ENCODE measurements at regions not wholly inside any gene's neighbourhood (a gene's known extent, or its start where the extent isn't known, plus 50 kb on each side); places are given as distances from the start of the nearest gene placed in this dataset.

DNA sequence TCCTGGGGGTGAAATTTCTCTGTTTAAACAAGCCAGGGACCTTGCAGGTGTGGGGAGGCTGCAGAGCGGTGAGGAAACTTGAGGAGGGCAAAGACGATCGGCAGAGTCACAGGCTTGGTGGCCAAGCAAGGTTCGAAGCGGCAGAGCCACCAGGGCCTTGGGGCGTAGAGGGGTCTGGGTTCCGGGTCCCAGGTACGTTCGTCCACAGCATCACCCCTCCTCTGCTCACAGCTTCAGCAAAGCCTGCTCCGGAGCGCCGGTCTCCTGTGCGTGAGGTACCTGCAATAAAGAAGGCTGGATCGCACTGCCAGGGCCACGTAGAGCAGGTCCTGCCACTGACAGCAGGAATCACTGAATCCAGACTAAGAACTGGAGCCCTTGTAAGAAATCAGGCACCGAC is 66.8 kb upstream of the PCSK6 start:
- ChIA-PET POLR2A (no interaction called here), CTCF (no interaction called here), RAD21 (ENCODE audit: low non-redundant PET in 1 of 2, low total read pairs in 2 of 2, uncharacterized antibody in 2 of 2, unreplicated experiment in 2 of 2) (no interaction called here)
- Histone ChIP-seq H4K20me1 (ENCODE audit: insufficient read depth) (no peaks in the 10 kb centered on the region), H3K9me3 (ENCODE audit: control insufficient read depth in 1 of 2, insufficient read depth in 1 of 2, low read depth in 1 of 2, low read length in 2 of 2) (no peaks in the 10 kb centered on the region), H3K9ac (ENCODE audit: low read length) (no peak overlapping the region), H3K4me2 (ENCODE audit: low read length) (no peak overlapping the region), H2AFZ (ENCODE audit: low read depth, low read length, poor library complexity, severe bottlenecking) (no peak overlapping the region), H3K4me1 (ENCODE audit: control insufficient read depth in 1 of 2, insufficient read depth in 2 of 2, low read length in 2 of 2) (peaks cover 0 to 10% of the 10 kb centered on the region in 2 experiments; a peak in 2 of 4 replicates), H3K27ac (ENCODE audit: low read depth, low read length) (no peak overlapping the region), H3K79me2 (ENCODE audit: insufficient read depth, low read length) (no peaks in the 10 kb centered on the region), H3K9me2 (ENCODE audit: insufficient read depth) (no peaks in the 10 kb centered on the region), H3K4me3 (replicated peaks in 1 of 2; ENCODE audit: low read depth in 1 of 2, low read length in 2 of 2) (no peak overlapping the region), H3K36me3 (ENCODE audit: control insufficient read depth in 1 of 2, insufficient read depth in 2 of 2, low read length in 2 of 2) (no peaks in the 10 kb centered on the region), H3K27me3 (ENCODE audit: insufficient read depth, low read length) (no peaks in the 10 kb centered on the region)
- BruUV-seq (replicated peaks), result no TSS peak
- TF ChIP-seq EZH2phosphoT487 (IDR thresholded peaks at IDR 0.05; ENCODE audit: borderline replicate concordance) (no peak), ZFX (IDR thresholded peaks at IDR 0.05) (no peak), EZH2 (IDR thresholded peaks at IDR 0.05) (no peak), CTCF (IDR thresholded peaks at IDR 0.05 in 2 of 3, conservative IDR thresholded peaks at IDR 0.05 in 1 of 3; ENCODE audit: borderline replicate concordance in 1 of 3, insufficient read depth in 1 of 3, low read depth in 2 of 3, low read length in 2 of 3) (no peak), ZNF274 (IDR thresholded peaks at IDR 0.05; ENCODE audit: low read depth, low read length) (no peak), POLR2A (IDR thresholded peaks at IDR 0.05; ENCODE audit: borderline replicate concordance, extremely low read depth, insufficient read depth, insufficient read length) (no peak)
- TF ChIP-seq, protein P1, sequence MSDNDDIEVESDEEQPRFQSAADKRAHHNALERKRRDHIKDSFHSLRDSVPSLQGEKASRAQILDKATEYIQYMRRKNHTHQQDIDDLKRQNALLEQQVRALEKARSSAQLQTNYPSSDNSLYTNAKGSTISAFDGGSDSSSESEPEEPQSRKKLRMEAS (IDR thresholded peaks at IDR 0.05), result no peak
- DNase-seq (ENCODE audit: low read depth, low spot score) (no peak), ATAC-seq (no peak)
- intact Hi-C loops (cut with micrococcal nuclease), result no loop called here

All from HCT116 (cell line).